Caki2 (cell line): ENCODE measurements at regions not wholly inside any gene's neighbourhood (a gene's known extent, or its start where the extent isn't known, plus 50 kb on each side); places are given as distances from the start of the nearest gene placed in this dataset.
"Not testable (repeated sequence)": the region's sequence is repeated elsewhere in the genome, so short reads cannot be mapped to it uniquely, and the experiment has no call there.

Experiments used
- DNase-seq: peaks from one replicate; pipeline ENCODE4 v3.0.0-alpha.2; 2015; ENCODE audit warnings: low read depth
- in situ Hi-C: cut with HindIII; loops from 2 replicates; pipeline ENCODE4 v1.10.0; 2016; ENCODE audit warnings: low sequenced_read_pairs, low pct_unique_long_range_greater_than_20kb, mixed read lengths

DNA sequence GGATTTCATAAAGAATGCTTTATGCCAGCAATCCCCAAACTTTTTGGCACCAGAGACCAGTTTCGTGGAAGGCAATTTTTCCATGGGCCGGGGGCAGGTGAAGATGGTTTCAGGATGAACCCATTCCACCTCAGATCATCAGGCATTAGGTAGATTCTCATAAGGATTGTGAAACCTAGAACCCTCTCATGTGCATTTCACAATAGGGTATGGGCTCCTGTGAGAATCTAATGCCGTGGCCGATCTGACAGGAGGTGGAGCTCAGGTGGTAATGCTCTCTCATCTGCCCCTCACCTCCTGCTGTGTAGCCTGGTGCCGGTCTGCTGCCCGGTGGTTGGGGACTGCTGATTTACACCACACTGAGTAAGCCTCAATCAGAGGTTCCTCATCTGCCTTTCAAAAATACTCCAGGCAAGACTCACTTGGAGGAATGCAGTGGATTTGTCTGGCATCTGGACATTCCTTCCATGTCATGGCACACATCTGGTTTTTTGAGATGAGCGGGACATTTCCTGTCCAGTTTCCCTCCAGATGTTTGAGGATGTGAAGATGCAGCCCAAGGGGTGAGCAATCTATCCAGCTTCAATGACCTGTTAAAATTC, 185.8 kb downstream of the VAPA start:
- DNase-seq = no peak
- in situ Hi-C loops = no loop called here

DNA sequence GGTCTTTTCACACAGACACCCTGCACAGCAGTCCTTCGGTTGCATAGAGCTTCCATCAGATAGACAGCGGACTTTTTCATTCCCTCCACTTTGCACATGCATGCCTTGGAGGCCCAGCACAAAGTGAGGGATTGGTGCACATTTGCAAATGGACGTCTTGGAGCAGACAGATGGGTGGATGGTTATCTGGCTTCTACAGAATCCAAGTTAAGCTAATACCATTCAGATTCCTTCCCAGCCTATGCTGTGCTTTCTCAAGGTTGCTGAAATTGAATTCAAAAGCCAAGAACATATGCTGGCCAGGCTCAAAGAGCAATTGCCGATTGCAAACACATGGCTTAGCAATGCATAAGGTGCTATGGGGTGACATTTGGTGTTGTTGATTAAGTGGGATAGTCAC, 186.4 kb downstream of the VAPA start:
- in situ Hi-C loops = no loop called here
- DNase-seq = no peak

DNA sequence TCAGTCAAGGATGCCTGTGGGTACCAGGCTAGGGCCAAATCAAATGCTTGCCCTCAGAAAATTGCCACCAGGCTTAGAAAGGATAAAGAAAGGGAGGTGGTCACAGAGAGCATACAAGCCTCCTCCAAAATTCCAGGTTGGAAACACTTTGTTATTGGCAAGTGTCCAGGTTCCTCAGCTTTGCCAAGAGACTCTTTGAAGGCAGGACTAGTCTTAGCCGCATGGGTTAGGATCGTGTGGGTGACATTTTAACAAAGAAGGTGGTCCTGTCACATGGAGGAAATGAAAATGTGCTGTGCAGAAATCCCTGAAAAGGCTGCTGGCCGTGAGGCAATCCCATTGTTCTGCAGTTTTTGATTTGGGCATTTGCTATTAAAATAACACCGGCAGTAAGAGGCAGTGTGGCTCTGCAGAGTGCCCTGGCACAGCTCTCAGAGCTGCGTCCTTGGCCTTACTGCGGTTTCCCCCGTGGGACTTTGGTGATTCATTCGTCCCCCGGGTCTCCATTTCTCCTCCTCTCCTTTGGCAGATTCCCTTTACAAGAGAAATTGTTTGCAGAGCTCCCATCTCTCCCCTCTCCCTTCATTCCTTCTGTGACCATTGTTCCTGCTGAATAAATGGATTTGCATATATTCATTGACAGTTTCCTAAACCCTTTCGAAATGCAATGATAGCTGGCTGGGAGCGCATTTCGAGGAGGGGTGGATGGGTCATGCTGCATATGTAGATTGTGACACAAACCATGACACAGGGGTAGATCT, 187.3 kb downstream of the VAPA start:
- in situ Hi-C loops = no loop called here
- no peak for DNase-seq

DNA sequence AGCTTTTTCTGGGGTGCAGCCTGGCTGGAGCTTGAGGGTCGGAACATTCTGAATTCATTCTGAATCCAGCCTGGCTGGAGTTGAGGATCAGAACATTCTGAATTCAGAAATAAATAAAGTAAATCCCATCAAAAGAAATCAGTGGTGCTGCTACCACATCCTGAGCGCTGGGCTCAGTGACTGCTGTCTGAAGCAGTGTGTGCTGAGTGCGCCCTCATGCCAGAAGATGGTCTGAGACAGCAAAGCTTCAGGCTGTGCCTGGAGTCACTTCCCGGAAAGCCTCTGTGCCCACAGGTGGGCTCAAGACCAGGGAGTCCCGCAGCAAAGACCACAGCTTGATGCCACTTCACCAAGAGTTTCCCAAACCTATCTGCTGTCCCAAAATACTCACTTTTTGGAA, 187.9 kb downstream of the VAPA start:
- in situ Hi-C loops = no loop called here
- DNase-seq = no peak

DNA sequence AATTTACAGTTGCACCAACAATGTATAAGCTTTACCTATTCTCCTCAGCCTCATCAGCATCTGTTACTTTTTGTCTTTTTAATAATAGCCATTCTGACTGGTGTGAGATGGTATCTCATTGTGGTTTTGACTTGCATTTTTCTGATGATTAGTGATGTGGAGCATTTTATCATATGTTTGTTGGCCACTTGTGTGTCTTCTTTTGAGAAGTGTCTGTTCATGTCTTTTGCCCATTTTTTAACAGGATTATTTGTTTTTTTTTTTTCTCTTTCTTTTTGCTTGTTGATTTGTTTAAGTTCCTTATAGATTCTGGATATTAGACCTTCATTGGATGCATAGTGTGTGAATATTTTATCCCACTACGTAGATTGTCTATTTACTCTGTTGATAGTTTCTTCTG, 191.3 kb downstream of the VAPA start:
- in situ Hi-C loops, DNase-seq: not testable (repeated sequence)

DNA sequence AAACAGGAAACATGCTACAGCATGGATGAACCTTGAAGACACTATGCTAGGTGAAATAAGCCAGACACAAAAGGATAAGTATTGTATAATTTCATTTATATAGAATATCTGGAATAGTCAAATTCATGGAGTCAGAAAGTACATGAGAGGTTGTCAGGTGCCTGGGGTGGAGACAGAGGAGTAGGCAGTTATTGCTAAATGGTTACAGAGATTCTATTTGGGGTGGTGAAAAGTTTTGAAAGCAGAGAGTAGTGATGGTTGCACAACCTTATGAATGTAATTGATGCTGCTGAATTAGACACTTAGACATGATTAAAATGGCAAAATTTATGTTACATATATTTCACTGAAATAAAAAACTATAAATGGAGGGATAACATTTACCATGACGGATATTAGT, 197.4 kb downstream of the VAPA start:
- DNase-seq = no peak
- in situ Hi-C loops = no loop called here

DNA sequence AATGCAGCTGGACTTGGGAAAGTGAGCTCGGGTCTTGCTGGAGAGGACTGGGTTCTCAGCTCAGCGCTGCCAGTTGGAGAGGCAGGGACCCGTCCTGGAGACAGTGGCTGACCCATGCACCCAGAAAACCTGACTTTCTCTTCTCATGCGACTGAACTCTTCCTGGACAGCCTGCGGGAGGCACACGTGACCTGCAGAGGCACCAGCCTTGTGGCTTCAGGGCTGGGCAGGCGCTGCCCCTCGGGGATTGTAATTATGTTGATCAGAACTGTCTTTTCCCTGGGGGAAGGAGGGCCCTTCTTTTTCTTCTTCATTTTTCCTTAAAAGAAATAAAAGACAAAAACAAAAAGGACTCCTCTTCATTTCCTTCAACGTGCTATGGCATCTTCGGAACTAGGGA, 198.1 kb downstream of the VAPA start:
- in situ Hi-C loops = no loop called here
- DNase-seq = no peak

DNA sequence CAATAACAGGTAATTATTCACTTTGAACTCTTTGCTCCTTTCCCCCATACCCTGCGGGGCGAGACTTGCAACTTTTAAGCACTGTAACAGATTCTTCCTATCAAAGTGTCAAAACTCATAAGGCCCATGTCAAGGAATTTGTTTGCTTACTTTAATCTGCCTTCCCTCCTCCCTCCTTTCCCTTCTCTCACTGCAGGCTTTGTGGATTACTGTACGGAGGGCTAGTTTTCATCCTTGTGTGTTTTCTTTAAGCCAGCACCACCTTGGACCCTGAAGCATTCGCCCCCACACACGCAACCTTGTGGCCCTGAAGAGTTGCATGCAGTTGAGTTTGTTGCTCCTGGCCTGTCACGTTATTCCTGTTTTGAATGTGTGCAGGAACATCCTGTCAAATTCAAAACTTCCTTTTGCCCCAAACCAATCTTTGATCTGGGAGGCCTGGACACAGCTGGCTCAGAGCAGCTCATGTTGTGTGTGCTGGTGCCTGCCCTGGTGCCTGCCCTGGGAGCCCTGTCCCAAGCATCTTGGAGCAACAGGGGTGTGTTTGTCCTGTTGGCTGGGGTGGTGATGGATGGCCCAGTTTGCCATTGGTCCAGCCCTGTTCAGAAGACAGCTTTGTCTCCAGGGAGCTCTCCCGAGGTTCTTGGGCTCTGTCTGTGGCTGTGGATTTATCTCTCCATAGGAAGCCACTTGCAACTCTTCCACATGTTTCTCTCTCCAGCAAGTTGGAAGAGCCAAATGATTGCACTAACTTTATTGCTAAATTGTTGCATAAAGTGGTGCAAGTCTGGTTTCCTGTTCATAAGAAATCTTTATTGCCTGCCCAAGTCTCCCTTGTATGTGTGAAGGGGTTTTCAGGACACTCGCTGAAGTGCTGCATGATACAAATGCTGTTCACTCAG, 199.6 kb downstream of the VAPA start:
- in situ Hi-C loops = no loop called here
- no peak for DNase-seq

DNA sequence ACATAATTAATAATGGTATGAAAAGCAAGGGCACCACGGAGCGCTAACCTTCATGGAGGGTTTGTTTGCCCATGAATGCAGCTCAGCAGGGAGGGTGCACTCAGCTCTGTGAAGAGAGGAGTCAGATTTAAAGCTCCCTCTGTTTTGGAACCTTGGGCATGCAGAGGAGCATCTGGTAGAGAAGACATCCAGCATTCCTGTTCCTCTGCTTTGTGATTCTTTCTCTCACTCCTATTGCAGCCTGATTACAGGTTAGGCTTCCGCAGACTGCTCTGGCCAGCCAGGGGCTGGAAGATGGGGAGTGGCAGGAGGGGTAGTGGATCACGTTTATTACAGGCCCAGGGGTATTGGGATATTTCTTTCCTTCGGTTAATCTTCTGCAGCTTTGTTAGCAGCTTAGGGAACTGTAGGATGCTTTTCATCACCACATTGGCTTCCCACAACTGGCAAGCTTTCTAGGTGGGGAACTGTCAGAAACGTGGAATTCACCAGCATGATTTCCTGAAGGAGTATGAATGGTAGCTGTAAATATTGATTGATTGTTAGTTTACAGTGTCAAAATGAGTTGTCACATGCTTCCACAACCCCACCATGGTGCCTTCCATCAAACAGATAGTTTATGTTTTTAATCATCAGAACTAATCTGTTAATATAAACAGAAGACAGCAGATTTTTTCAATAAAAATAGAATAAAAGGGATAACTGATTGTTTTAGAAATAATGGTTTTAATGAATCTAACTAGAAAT, 201.1 kb downstream of the VAPA start:
- in situ Hi-C loops = no loop called here
- DNase-seq = no peak

DNA sequence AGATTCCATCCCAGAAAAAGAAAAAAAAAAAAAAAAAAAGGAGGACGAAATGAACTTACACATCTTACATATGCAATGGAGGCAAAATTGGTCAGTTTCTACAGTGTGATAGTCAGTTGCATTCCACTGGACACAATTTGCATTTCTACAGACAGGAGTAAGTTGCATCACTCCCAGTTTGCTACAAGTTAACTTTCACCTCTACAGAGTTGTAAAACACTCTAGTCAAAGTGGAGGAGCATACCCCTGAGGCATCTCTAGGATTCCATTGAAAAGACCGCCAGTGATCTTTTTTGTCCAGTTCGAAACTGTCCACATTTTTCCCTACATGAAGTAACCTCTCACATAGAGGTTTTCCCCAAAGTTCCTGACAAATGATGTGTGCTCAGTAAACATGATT, 202.8 kb downstream of the VAPA start:
- DNase-seq = no peak
- in situ Hi-C loops = no loop called here

DNA sequence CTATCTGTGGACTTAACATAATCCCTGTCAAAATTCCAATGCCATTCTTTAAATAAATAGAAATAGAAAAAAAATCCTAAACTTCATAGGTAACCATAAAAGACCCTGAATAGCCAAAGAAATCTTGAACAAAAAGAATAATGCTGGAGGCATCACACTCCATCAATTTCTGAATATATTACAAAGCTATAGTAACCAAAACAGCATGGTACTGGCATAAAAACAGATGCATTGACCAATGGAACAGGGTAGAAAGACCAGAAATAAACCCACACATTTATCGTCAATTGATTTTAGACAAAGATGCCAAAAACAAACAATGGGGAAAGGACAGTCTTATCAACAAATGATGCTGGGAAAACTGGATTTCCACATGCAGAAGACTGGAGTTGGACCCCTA, 205.7 kb downstream of the VAPA start:
- in situ Hi-C loops = no loop called here
- no peak for DNase-seq

DNA sequence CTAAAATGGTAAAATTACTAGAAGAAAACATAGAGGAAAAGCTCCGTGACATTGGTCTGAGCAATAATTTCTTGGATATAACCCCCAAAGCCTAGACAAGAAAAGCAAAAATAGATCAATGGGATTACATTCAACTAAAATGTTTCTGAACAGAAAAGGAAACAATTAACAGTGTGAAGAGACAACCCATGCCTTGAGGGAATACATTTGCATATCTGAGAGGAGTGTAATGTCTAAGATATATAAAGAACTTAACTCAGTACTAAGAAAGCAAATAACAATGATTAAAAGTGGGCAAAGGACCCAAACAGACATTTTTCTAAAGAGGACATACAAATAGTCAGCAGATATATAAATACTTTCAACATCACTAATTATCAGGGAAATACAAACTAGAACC, 206.2 kb downstream of the VAPA start:
- no peak for DNase-seq
- in situ Hi-C loops = no loop called here

DNA sequence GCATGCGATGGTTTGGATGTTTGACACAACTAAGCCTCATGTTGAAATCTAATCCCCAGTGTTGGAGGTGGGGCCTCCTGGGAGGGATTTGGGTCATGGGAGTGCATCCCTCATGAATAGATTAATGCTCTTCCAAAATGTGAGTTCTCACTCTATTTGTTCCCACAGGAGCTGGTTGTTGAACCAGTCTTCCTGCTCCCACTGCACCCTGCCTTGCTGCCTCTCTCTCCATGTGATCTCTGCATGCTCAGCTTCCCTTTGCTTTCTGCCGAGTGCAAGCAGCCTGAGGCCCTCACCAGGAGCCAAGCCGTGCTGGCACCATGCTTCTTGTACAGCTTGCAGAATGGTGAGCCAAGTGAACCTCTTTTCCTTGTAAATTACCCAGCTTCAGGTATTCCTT, 206.8 kb downstream of the VAPA start:
- in situ Hi-C loops = no loop called here
- no peak for DNase-seq

DNA sequence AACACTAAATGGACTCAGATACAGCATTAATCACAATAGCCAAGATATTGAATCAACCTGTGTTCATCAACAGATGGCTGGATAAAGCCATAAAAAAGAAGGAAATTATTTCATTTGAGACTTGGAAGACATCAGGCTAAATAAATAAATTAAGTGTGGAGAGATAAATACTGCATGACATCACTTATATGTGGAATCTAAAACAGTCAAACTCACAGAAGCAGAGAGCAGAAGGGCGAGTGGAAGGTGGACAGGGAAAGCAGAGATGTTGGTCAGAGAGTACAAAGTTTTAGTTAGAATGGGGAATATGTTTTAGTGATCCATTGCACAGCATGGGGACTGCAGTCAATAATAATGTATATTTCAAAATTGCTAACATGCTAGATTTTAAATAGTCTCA, 207.2 kb downstream of the VAPA start:
- in situ Hi-C loops = no loop called here

DNA sequence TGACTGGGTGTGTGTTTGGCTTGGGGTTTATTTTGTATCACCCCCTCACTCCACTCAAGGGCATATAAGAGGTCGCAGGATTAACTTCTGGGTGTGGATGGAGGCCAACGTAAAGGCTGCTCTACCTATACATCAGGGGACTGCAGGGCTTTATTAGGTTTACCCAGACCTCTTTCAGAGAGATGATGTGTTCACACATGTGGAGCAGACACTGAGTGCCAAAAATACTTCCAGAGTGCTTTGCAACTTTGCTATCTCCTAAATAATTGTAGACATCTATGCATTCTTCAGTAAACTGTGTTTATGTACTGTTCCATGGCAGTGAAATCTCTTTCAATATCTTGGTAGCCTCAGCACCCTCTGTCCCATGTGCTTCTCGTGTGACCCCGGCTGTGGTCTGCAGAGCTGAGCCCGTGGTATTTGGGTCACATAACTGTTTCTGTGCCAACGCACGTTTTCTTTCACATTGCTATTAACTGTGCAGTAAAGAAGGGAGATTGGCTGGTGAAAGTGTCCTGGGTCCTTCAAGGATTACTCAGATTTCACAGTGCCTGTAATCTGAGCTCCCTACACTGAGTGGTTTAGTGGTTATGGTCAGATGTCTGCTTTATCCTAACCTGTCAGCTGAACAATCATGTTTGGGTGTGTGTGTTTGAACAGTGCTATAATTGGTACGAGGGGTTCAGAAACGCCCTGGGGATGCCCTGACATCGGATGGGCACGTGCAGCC, 208.1 kb downstream of the VAPA start:
- no peak for DNase-seq
- in situ Hi-C loops = no loop called here

More for the DNA sequence above, 207.2 kb downstream of the VAPA start:
- DNase-seq = no peak

DNA sequence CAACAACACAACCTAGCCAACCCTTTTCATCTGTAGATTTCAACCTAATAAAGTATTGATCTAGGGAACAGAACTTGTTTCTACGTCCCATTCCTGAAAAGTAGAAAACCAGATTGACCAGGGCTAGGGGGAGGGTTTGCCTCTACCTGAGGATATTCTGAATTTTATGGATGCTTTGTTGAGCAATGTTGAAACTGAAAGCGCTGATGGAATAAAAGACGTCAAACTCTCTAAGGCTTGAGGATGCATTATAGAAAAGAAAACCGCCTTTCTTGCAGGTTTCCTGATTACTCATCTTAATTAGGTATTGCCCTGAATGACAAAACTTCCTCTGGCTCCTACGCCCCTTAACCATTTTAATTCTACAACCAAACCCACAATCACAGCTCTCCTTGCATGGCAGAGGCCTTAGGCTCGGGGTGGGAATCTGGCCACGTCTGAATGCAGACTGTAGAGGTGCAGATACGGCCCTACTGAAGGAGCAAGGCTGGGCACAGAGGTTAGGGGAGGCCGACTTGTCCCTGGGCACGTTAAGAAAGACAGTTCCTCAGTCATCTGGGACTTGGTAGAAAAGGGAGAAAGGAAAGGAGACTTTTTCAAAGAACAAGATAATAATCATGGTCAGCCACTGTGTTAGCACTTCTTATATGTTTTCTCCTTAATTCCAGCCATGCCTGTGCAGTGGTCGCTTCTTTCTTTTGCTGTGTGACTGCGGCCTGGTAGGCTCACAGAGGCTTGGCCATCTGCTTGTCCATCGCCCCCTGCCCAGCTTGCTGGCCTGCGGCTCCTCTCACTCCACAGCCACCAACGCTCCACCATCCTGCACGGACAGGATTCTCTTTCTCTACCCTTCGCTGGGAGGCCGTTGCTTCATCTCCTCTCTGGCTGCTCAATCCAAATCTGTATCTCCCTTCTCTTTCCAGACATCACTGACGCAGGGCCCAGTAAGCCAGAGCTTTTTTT, 209.5 kb downstream of the VAPA start:
- DNase-seq = no peak
- in situ Hi-C loops = no loop called here

DNA sequence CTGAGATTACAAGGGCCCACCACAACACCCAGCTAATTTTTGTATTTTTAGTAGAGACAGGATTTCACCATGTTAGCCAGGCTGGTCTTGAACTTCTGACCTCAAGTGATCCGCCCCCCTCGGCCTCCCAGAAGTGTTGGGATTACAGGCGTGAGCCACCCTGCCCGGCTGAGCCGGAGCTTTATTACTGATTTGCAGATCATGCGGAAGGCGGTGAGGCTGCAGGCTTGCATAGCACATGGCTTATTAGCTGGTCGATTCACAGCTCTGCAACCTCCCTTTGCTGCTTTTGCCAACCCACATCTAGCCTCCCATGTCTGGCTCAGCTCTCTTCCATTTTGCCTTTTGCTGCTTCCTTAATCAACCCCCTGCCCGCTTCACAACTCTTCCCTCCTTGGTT, 210.3 kb downstream of the VAPA start:
- no peak for DNase-seq
- in situ Hi-C loops = no loop called here
